A673 (cell line): ENCODE measurements at regions not wholly inside any gene's neighbourhood (a gene's known extent, or its start where the extent isn't known, plus 50 kb on each side); places are given as distances from the start of the nearest gene placed in this dataset.
A peak's percentile ranks its signal among the peaks of the same experiment; 100 is the strongest.

ENCODE experiments used
- BruUV-seq: library from RNA; stranded (reverse); fragments of 400-500 nt; replicated peaks from 2 replicates; lab custom pipeline; 2021; lab: Mats Ljungman, UMichigan
- CTCF ChIA-PET: fragments of 300-600 bp; sonication (Branson Sonifier 250); formaldehyde crosslinking; loops from one replicate; lab custom pipeline; 2022; ENCODE audit warnings: antibody characterized with exemption; lab: Charles Lee
- POLR2A ChIA-PET: fragments of 300-600 bp; sonication (Branson Sonifier 250); formaldehyde crosslinking; loops from one replicate; lab custom pipeline; 2022; ENCODE audit warnings: antibody characterized with exemption; ENCODE audit not compliant: low non-redundant PET; lab: Charles Lee
- DNase-seq: peaks from one replicate; pipeline ENCODE4 v3.0.0-alpha.2; 2015; ENCODE audit warnings: low spot score
- H3K27ac ChIP-seq: fragments of 200-600 bp; sonication (generic); 2 replicates; pipeline ENCODE4 v1.5.1; 2016; ENCODE audit warnings: mixed run types, low read depth, mild to moderate bottlenecking, mixed read lengths, antibody characterized with exemption, low read length; ENCODE audit not compliant: poor library complexity, severe bottlenecking
- H3K27me3 ChIP-seq: fragments of 200-600 bp; sonication (generic); replicated peaks from 2 replicates; pipeline ENCODE4 v1.6.1; 2017; ENCODE audit warnings: mixed run types, low read depth, mild to moderate bottlenecking, mixed read lengths, antibody characterized with exemption, low read length; ENCODE audit not compliant: insufficient read depth, poor library complexity
- H3K36me3 ChIP-seq: fragments of 200-600 bp; sonication (generic); 2 replicates; pipeline ENCODE4 v1.6.1; 2016; ENCODE audit warnings: mixed run types, mild to moderate bottlenecking, mixed read lengths, antibody characterized with exemption, low read length; ENCODE audit not compliant: insufficient read depth, poor library complexity, severe bottlenecking
- H3K4me1 ChIP-seq: fragments of 200-600 bp; sonication (generic); 2 replicates; pipeline ENCODE4 v1.6.1; 2017; ENCODE audit warnings: mixed run types, mild to moderate bottlenecking, mixed read lengths, antibody characterized with exemption, low read length; ENCODE audit not compliant: insufficient read depth, poor library complexity, severe bottlenecking
- H3K4me3 ChIP-seq: fragments of 200-600 bp; sonication (generic); 2 replicates; pipeline ENCODE4 v1.5.1; 2016; ENCODE audit warnings: low read depth, mixed run types, mild to moderate bottlenecking, mixed read lengths, low read length; ENCODE audit not compliant: poor library complexity, severe bottlenecking
- H3K9me3 ChIP-seq: fragments of 200-600 bp; sonication (generic); 2 replicates; pipeline ENCODE4 v1.6.1; 2016; ENCODE audit warnings: mixed run types, low read depth, mild to moderate bottlenecking, mixed read lengths, antibody characterized with exemption, low read length; ENCODE audit not compliant: poor library complexity, severe bottlenecking
- CTCF ChIP-seq: fragments of 300-800, 200-600 bp; sonication (generic); conservative IDR thresholded peaks from 2 replicates; pipeline ENCODE4 v1.5.1; 2017; ENCODE audit warnings: low read depth, mild to moderate bottlenecking, antibody characterized with exemption, low read length, moderate library complexity, mixed read lengths
- EZH2 ChIP-seq: fragments of 200-600 bp; sonication (generic); IDR thresholded peaks from 2 replicates; pipeline ENCODE4 v1.6.1; 2017; ENCODE audit warnings: borderline replicate concordance, low read depth, mild to moderate bottlenecking, mixed read lengths, antibody characterized with exemption, low read length; ENCODE audit not compliant: poor library complexity, severe bottlenecking
- intact Hi-C: fragments of 100-400 bp; cut with micrococcal nuclease; formaldehyde crosslinking; loops from one replicate; pipeline ENCODE4 v1.10.0; 2022; ENCODE audit not compliant: unreplicated experiment

- Histone ChIP-seq H3K9me3 (no peaks in the 10 kb centered on the region), H3K27ac (no peak overlapping the region), H3K27me3 (no peaks in the 10 kb centered on the region), H3K36me3 (no peaks in the 10 kb centered on the region), H3K4me3 (no peak overlapping the region), H3K4me1 (peaks cover 5% of the 10 kb centered on the region)
- no peak for TF ChIP-seq CTCF
- no peak for TF ChIP-seq EZH2
- POLR2A ChIA-PET: no interaction called here
- no TSS peak for BruUV-seq
- intact Hi-C loops: no loop called here
- DNase-seq: peak; percentile 23
- CTCF ChIA-PET: no interaction called here
These were observed 225.4 kb downstream of the PRL start for GRCh38 chr6:22071270-22072041.

GRCh38 chr6:22072949-22073348 is 223.9 kb downstream of the PRL start:
- H3K27ac ChIP-seq: no peak overlapping the region
- ChIA-PET CTCF (no interaction called here), POLR2A (no interaction called here)
- peaks cover 5% of the 10 kb centered on the region for H3K4me1 ChIP-seq
- H3K9me3 ChIP-seq: no peaks in the 10 kb centered on the region
- no peaks in the 10 kb centered on the region for H3K36me3 ChIP-seq
- BruUV-seq: no TSS peak
- intact Hi-C loops: no loop called here
- peak; percentile 34 for DNase-seq
- no peak overlapping the region for H3K4me3 ChIP-seq
- no peaks in the 10 kb centered on the region for H3K27me3 ChIP-seq
- no peak for TF ChIP-seq CTCF
- no peak for TF ChIP-seq EZH2

- DNase-seq: no peak
- TF ChIP-seq EZH2: no peak
- TF ChIP-seq CTCF: no peak
- no peaks in the 10 kb centered on the region for H3K27me3 ChIP-seq
- BruUV-seq: no TSS peak
- peaks cover 5% of the 10 kb centered on the region for H3K4me1 ChIP-seq
- ChIA-PET CTCF (no interaction called here), POLR2A (no interaction called here)
- no peak overlapping the region for H3K27ac ChIP-seq
- H3K36me3 ChIP-seq: no peaks in the 10 kb centered on the region
- no peaks in the 10 kb centered on the region for H3K9me3 ChIP-seq
- H3K4me3 ChIP-seq: no peak overlapping the region
- intact Hi-C loops: no loop called here
These were observed 223.2 kb downstream of the PRL start for GRCh38 chr6:22073516-22074198.
